Naive thymus-derived CD4-positive, alpha-beta T cell (primary cell): ENCODE measurements at regions not wholly inside any gene's neighbourhood (a gene's known extent, or its start where the extent isn't known, plus 50 kb on each side); places are given as distances from the start of the nearest gene placed in this dataset.

ENCODE experiments used
- ATAC-seq: fragments of 150-1000 bp; cut with Tn5 transposase; 2 replicates; pipeline ENCODE4 v1.10.0; 2021; ENCODE audit warnings: mild to moderate bottlenecking, moderate library complexity
- CTCF ChIA-PET: fragments of 350-600 bp; sonication (Branson Sonifier 250); formaldehyde crosslinking; loops from one replicate; lab custom pipeline; 2021; ENCODE audit warnings: antibody characterized with exemption; lab: Charles Lee
- POLR2A ChIA-PET: fragments of 350-600 bp; sonication (Branson Sonifier 250); formaldehyde crosslinking; loops from one replicate; lab custom pipeline; 2021; ENCODE audit warnings: antibody characterized with exemption, inconsistent platforms; lab: Charles Lee
- DNase-seq, 9 donors: peaks; one replicate each; pipeline versions ENCODE4 v3.0.0 to v3.0.0-alpha.2; 2020 to 2022; ENCODE audit warnings: mixed read lengths in 1 of 9
- H3K27ac ChIP-seq: one replicate; pipeline ENCODE4 v1.7.0; 2013; ENCODE audit warnings: mild to moderate bottlenecking, low read depth, low read length, moderate library complexity
- H3K27me3 ChIP-seq, 2 donors: one replicate each; pipeline ENCODE4 v1.7.0; 2013; ENCODE audit warnings: low read length in 2 of 2, mild to moderate bottlenecking in 2 of 2, moderate library complexity in 2 of 2; ENCODE audit not compliant: control insufficient read depth in 2 of 2, insufficient read depth in 2 of 2
- H3K36me3 ChIP-seq, 3 experiments: 1 replicate in 2 of 3; 2 replicates in 1 of 3; pipeline ENCODE4 v1.7.0; 2013; ENCODE audit warnings: low read length in 3 of 3, mild to moderate bottlenecking in 3 of 3, moderate library complexity in 1 of 3; ENCODE audit not compliant: insufficient read depth in 3 of 3, control insufficient read depth in 2 of 3
- H3K4me1 ChIP-seq, 2 donors: one replicate each; pipeline ENCODE4 v1.7.0; 2013; ENCODE audit warnings: low read length in 2 of 2, mild to moderate bottlenecking in 2 of 2, moderate library complexity in 1 of 2; ENCODE audit not compliant: control insufficient read depth in 2 of 2, insufficient read depth in 2 of 2
- H3K4me3 ChIP-seq: 2 replicates; pipeline ENCODE4 v1.7.0; 2013; ENCODE audit warnings: mild to moderate bottlenecking, low read length
- H3K9me3 ChIP-seq, 3 experiments: 1 replicate in 2 of 3; 2 replicates in 1 of 3; pipeline ENCODE4 v1.7.0; 2013; ENCODE audit warnings: low read length in 3 of 3; ENCODE audit not compliant: control insufficient read depth in 2 of 3
- H3K27ac Mint-ChIP-seq, 9 donors: one replicate each; pipeline ENCODE4 v1.8.0; 2020 to 2022; ENCODE audit warnings: mixed read lengths in 9 of 9, mild to moderate bottlenecking in 8 of 9, moderate library complexity in 5 of 9, inconsistent platforms in 2 of 9
- H3K27me3 Mint-ChIP-seq, 5 donors: one replicate each; pipeline ENCODE4 v1.8.0; 2021 to 2022; ENCODE audit warnings: mixed read lengths in 5 of 5, mild to moderate bottlenecking in 1 of 5
- H3K36me3 Mint-ChIP-seq, 5 donors: one replicate each; pipeline ENCODE4 v1.8.0; 2020 to 2022; ENCODE audit warnings: mixed read lengths in 5 of 5, mild to moderate bottlenecking in 3 of 5, inconsistent platforms in 1 of 5
- H3K4me1 Mint-ChIP-seq, 7 donors: one replicate each; pipeline ENCODE4 v1.8.0; 2020 to 2022; ENCODE audit warnings: mixed read lengths in 7 of 7, mild to moderate bottlenecking in 3 of 7, inconsistent platforms in 1 of 7
- H3K4me3 Mint-ChIP-seq, 10 donors: one replicate each; pipeline ENCODE4 v1.8.0; 2020 to 2022; ENCODE audit warnings: mild to moderate bottlenecking in 10 of 10, mixed read lengths in 10 of 10, moderate library complexity in 6 of 10, inconsistent platforms in 2 of 10
- H3K9me3 Mint-ChIP-seq, 11 donors: one replicate each; pipeline ENCODE4 v1.8.0; 2020 to 2022; ENCODE audit warnings: mixed read lengths in 11 of 11, mild to moderate bottlenecking in 4 of 11, inconsistent platforms in 1 of 11, moderate library complexity in 1 of 11
- intact Hi-C, 2 donors: fragments of 100-400 bp; cut with micrococcal nuclease; formaldehyde crosslinking; loops; one replicate each; pipeline ENCODE4 v1.15.1; 2023

DNA sequence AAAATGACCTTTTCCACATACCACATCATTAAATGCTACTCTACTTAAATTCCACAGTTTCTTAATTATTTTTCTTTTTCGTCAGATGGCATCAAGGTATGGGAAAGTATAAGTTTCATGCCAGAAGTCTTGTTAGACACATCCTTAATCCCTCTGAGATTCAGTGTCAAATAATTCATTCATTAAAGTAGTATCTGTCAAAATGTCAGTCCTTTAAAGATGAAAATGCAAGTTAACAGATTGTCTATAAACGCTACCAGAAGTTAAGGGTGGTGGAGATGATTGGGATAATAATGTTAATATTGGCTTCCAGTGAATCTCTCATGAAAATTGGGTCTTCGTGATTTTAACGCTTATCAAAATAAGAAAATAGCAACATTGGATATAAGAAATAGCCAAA, 504.2 kb upstream of the LINC00305 start:
- H3K9me3 Mint-ChIP-seq = peaks cover 0 to 5% (median 1%) of the 10 kb centered on the region in 11 donors
- Histone ChIP-seq H3K27ac (no peak overlapping the region), H3K4me3 (no peak overlapping the region), H3K27me3 (no peaks in the 10 kb centered on the region), H3K4me1 (no peaks in the 10 kb centered on the region), H3K9me3 (no peaks in the 10 kb centered on the region), H3K36me3 (no peaks in the 10 kb centered on the region)
- DNase-seq = no peak
- H3K27me3 Mint-ChIP-seq = no peaks in the 10 kb centered on the region
- H3K4me3 Mint-ChIP-seq = no peak overlapping the region
- intact Hi-C loops = no loop called here
- POLR2A ChIA-PET = no interaction called here
- H3K4me1 Mint-ChIP-seq = no peaks in the 10 kb centered on the region
- H3K27ac Mint-ChIP-seq = no peak overlapping the region
- CTCF ChIA-PET = no interaction called here
- ATAC-seq = no peak
- H3K36me3 Mint-ChIP-seq = no peaks in the 10 kb centered on the region

DNA sequence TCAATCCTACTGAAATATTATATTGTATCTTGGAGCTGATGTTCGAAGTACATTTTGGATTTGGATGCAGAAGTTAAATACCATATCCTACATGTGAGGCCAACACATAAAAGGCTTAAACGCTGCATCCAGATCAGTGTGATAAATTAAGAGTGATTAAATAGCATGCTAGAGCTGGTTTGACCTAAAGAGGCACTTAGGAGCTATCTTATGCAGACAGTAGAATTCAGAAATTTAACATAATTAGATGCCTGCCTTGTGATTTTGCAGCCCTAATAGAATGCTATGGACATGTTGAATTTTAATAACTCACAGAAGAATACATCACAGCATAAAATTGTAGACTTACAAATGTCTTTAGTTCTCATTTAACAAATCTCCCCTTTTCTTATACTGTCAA, 501.2 kb upstream of the LINC00305 start:
- ATAC-seq (no peak), DNase-seq (no peak)
- POLR2A ChIA-PET = no interaction called here
- Mint-ChIP-seq H3K4me3 (no peak overlapping the region), H3K9me3 (peaks cover 0 to 12% (median 3%) of the 10 kb centered on the region in 11 donors), H3K36me3 (no peaks in the 10 kb centered on the region), H3K27me3 (no peaks in the 10 kb centered on the region), H3K27ac (no peak overlapping the region), H3K4me1 (no peaks in the 10 kb centered on the region)
- no peaks in the 10 kb centered on the region for H3K36me3 ChIP-seq
- H3K9me3 ChIP-seq = peaks cover 0 to 7% (median 0%) of the 10 kb centered on the region in 3 experiments
- CTCF ChIA-PET = no interaction called here
- no peaks in the 10 kb centered on the region for H3K27me3 ChIP-seq
- H3K27ac ChIP-seq = no peak overlapping the region
- H3K4me3 ChIP-seq = no peak overlapping the region
- intact Hi-C loops = no loop called here
- H3K4me1 ChIP-seq = no peaks in the 10 kb centered on the region

DNA sequence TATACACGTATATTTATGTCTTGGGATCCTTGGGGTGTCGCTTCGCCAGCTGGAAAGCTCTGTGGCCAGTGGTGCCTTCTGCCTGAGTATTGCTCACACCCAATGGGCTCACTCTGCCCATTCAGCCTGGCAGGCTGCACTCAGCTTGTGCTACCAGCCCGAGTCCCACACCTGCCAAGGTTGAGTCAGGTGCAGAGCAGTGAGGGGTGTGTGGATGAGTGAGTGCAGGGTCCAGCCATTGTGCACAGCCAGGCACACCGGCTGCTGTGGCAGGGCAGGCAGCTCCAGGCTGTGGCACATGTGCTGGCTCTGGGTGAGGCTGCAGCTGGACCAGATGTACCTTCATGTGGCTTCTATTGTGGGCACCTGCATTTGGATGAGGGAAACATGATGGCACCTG, 496.9 kb upstream of the LINC00305 start:
- ChIA-PET POLR2A (no interaction called here), CTCF (no interaction called here)
- Mint-ChIP-seq H3K27me3 (no peaks in the 10 kb centered on the region), H3K36me3 (no peaks in the 10 kb centered on the region), H3K4me1 (no peaks in the 10 kb centered on the region), H3K27ac (no peak overlapping the region), H3K4me3 (no peak overlapping the region), H3K9me3 (peaks cover 3 to 15% (median 5%) of the 10 kb centered on the region in 11 donors)
- Histone ChIP-seq H3K4me3 (no peak overlapping the region), H3K4me1 (no peaks in the 10 kb centered on the region), H3K27me3 (no peaks in the 10 kb centered on the region), H3K36me3 (no peaks in the 10 kb centered on the region), H3K9me3 (peaks cover 0 to 7% (median 0%) of the 10 kb centered on the region in 3 experiments), H3K27ac (no peak overlapping the region)
- no peak for DNase-seq
- ATAC-seq = no peak
- intact Hi-C loops = no loop called here

DNA sequence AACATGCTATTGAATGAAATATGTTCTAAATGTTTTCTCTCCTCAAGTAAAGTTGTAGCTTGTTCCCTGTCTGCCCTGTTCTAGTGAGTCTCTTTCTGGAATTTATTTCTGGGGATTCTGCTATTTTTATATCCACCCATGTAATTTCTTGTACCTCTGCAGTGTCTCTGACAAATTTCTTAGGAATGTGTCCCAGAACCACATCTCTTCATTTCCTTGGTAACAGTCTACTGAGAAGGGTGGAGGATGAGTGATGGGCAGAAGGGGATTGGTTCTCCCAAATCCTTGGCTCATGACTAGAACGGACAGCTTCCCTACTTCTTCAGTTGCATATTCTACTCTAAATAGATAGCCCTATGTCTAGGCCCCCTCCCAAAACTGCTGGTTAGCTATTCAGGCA, 490.6 kb upstream of the LINC00305 start:
- H3K36me3 ChIP-seq = no peaks in the 10 kb centered on the region
- H3K27ac ChIP-seq = no peak overlapping the region
- Mint-ChIP-seq H3K36me3 (no peaks in the 10 kb centered on the region), H3K4me1 (no peaks in the 10 kb centered on the region), H3K27me3 (no peaks in the 10 kb centered on the region), H3K9me3 (peaks cover 0 to 15% (median 4%) of the 10 kb centered on the region in 11 donors), H3K4me3 (no peak overlapping the region), H3K27ac (no peak overlapping the region)
- intact Hi-C loops = no loop called here
- DNase-seq (no peak), ATAC-seq (no peak)
- ChIA-PET POLR2A (no interaction called here), CTCF (no interaction called here)
- H3K4me3 ChIP-seq = no peak overlapping the region
- H3K9me3 ChIP-seq = no peaks in the 10 kb centered on the region
- no peaks in the 10 kb centered on the region for H3K4me1 ChIP-seq
- no peaks in the 10 kb centered on the region for H3K27me3 ChIP-seq

DNA sequence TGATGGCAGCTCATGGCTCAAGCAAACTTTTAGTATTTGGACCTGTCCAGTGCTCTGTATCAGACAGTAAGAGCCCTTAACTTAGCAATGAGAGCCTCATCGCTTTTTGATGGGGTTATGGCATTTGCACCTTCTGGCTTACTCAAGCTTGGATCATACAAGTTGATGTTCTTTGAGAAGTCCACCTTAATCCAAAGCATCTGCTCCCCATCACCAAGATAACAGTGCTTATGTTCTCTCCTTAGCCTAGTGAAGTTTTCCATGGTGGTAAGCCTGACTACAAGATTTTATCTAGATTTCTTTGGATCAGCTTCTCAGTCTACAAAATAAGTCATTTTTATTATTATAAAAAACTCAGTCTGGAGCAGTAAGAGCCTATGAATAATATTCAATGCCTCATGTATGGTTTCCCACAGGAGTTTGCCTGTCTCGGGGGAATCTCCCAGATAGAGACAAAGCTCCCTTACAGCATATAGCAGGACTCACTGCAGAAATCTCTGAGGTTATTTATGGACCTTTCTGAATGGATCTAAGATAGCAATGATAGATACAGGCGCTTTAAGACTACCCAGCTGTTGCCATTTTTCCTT, 472.2 kb upstream of the LINC00305 start:
- no peak overlapping the region for H3K4me3 Mint-ChIP-seq
- CTCF ChIA-PET = no interaction called here
- intact Hi-C loops = no loop called here
- no peak overlapping the region for H3K27ac Mint-ChIP-seq
- H3K36me3 ChIP-seq = no peaks in the 10 kb centered on the region
- no peaks in the 10 kb centered on the region for H3K27me3 Mint-ChIP-seq
- H3K4me3 ChIP-seq = no peak overlapping the region
- H3K4me1 Mint-ChIP-seq = no peaks in the 10 kb centered on the region
- no peak overlapping the region for H3K27ac ChIP-seq
- H3K9me3 Mint-ChIP-seq = peaks cover 0 to 20% (median 6%) of the 10 kb centered on the region in 11 donors
- POLR2A ChIA-PET = no interaction called here
- ATAC-seq = no peak
- no peaks in the 10 kb centered on the region for H3K27me3 ChIP-seq
- DNase-seq = no peak
- H3K36me3 Mint-ChIP-seq = no peaks in the 10 kb centered on the region
- H3K9me3 ChIP-seq = peaks cover 0 to 3% (median 0%) of the 10 kb centered on the region in 3 experiments
- H3K4me1 ChIP-seq = no peaks in the 10 kb centered on the region

DNA sequence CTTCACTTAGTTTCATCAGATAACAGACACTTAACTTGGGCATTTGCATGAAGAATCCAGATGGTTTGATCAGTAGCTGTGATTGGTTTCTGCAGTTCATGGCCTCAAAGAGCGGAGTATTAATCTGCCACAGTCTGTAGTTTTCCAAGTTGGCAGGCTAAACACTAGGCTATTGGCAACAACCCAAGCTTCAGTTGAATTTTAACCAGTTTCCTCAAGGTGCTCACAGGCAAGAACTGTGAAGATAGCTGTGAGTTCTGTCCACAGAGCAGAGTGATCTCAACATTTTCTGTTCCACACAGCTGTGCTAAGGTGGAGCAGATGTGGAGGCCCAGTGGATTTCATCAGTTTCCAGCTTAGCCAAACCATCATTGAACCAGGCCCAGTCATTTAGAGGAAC, 469.5 kb upstream of the LINC00305 start:
- H3K27ac Mint-ChIP-seq = no peak overlapping the region
- Histone ChIP-seq H3K4me1 (no peaks in the 10 kb centered on the region), H3K36me3 (no peaks in the 10 kb centered on the region), H3K27me3 (no peaks in the 10 kb centered on the region), H3K4me3 (no peak overlapping the region), H3K27ac (no peak overlapping the region), H3K9me3 (no peaks in the 10 kb centered on the region)
- ATAC-seq = no peak
- no peak for DNase-seq
- H3K9me3 Mint-ChIP-seq = peaks cover 0 to 11% (median 6%) of the 10 kb centered on the region in 11 donors
- no peak overlapping the region for H3K4me3 Mint-ChIP-seq
- POLR2A ChIA-PET = no interaction called here
- CTCF ChIA-PET = no interaction called here
- no peaks in the 10 kb centered on the region for H3K36me3 Mint-ChIP-seq
- H3K27me3 Mint-ChIP-seq = no peaks in the 10 kb centered on the region
- intact Hi-C loops = no loop called here
- no peaks in the 10 kb centered on the region for H3K4me1 Mint-ChIP-seq

DNA sequence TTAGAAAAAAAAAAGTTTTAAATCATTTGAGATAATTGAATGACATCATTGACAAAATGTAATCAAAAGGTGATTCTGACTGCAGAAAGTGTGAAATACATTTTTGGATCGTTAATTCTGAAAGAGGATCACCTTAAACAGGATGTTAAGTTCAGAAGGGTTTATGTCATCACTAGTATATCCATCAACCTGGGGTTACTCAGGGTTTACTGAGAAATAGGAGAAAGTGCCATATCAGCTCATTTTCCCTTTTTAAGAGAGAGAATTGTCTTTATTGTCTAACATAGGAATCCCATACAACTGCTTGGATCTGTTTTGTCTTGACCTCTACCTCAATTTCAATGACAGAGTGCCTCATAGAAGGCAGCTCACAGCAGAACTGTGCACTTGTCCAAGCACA, 466.1 kb upstream of the LINC00305 start:
- Mint-ChIP-seq H3K27me3 (no peaks in the 10 kb centered on the region), H3K4me1 (no peaks in the 10 kb centered on the region), H3K4me3 (no peak overlapping the region), H3K9me3 (peaks cover 0 to 8% (median 4%) of the 10 kb centered on the region in 11 donors), H3K36me3 (no peaks in the 10 kb centered on the region), H3K27ac (no peak overlapping the region)
- POLR2A ChIA-PET = no interaction called here
- H3K27me3 ChIP-seq = no peaks in the 10 kb centered on the region
- H3K27ac ChIP-seq = no peak overlapping the region
- ATAC-seq (no peak), DNase-seq (no peak)
- CTCF ChIA-PET = no interaction called here
- H3K9me3 ChIP-seq = no peaks in the 10 kb centered on the region
- H3K36me3 ChIP-seq = no peaks in the 10 kb centered on the region
- H3K4me3 ChIP-seq = no peak overlapping the region
- no peaks in the 10 kb centered on the region for H3K4me1 ChIP-seq
- intact Hi-C loops = no loop called here
